ENCODE measurements at regions not wholly inside any gene's neighbourhood (a gene's known extent, or its start where the extent isn't known, plus 50 kb on each side); places are given as distances from the start of the nearest gene placed in this dataset.

DNA sequence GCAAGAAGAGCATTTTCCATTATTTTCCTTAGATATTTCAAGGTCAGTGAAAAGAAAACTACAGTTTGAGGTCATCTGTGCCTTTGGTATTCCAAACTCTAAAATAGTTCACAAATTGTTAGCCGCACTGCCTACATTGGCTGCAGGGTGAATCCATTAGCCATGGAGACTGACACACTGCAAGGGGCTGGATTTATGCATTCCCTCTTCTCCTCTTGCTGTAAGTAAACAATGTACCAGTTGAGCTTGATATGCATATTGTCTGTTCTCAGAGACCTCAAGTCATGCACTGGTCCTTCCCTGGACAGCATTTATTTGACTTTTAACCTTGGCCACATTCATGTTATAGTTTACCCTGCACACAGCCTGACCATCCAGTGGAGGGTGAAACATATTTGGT, 50.2 kb upstream of the TNFSF10 start:
- no peaks in the 10 kb centered on the region for H3K36me3 ChIP-seq (ENCODE audit: control insufficient read depth in 2 of 3, insufficient read depth in 3 of 3, low read length in 3 of 3)
- H3K4me3 ChIP-seq (ENCODE audit: low read length in 3 of 3) = no peak overlapping the region
- no peak for FAIRE-seq
- peaks cover 0 to 3% (median 0%) of the 10 kb centered on the region in 3 donors for H3K4me1 ChIP-seq (ENCODE audit: control insufficient read depth in 2 of 3, insufficient read depth in 2 of 3, low read depth in 1 of 3, low read length in 3 of 3)
- H3K27me3 ChIP-seq (ENCODE audit: control insufficient read depth, insufficient read depth, low read length) = no peaks in the 10 kb centered on the region
- intact Hi-C loops (cut with DNase I) = no loop called here
- DNase-seq = no peak
- TF ChIP-seq CTCF (IDR thresholded peaks at IDR 0.05; ENCODE audit: borderline replicate concordance, extremely low read depth, insufficient read depth) = no peak
- no peak overlapping the region for H3K9ac ChIP-seq (ENCODE audit: low read length in 3 of 3)
- H3K27ac ChIP-seq (ENCODE audit: low read depth in 2 of 2, low read length in 2 of 2) = no peak overlapping the region
- peaks cover 0 to 8% (median 0%) of the 10 kb centered on the region in 3 donors for H3K9me3 ChIP-seq (ENCODE audit: control insufficient read depth in 2 of 3, insufficient read depth in 1 of 3, low read length in 3 of 3)

All from kidney (tissue), 13 donors.